ENCODE measurements at regions not wholly inside any gene's neighbourhood (a gene's known extent, or its start where the extent isn't known, plus 50 kb on each side); places are given as distances from the start of the nearest gene placed in this dataset.

- no peak for DNase-seq
- no peak for TF ChIP-seq CTCF (IDR thresholded peaks at IDR 0.05; ENCODE audit: partially characterized antibody, unreplicated experiment)
These were observed 77.1 kb upstream of the IRX1 start for GRCh38 chr5:3518576-3518975.

GRCh38 chr5:3518051-3518450 is 77.6 kb upstream of the IRX1 start:
- no peak overlapping the region for H3K4me3 Mint-ChIP-seq (ENCODE audit: unreplicated experiment)
- H3K4me1 Mint-ChIP-seq (ENCODE audit: low read depth, unreplicated experiment), result peaks cover 20% of the 10 kb centered on the region
- H3K36me3 Mint-ChIP-seq (ENCODE audit: unreplicated experiment), result no peaks in the 10 kb centered on the region

More at GRCh38 chr5:3518576-3518975, 77.1 kb upstream of the IRX1 start:
- Mint-ChIP-seq H3K4me3 (ENCODE audit: unreplicated experiment) (no peak overlapping the region), H3K27me3 (ENCODE audit: unreplicated experiment) (peaks cover 3% of the 10 kb centered on the region), H3K27ac (ENCODE audit: unreplicated experiment) (no peak overlapping the region), H3K9me3 (ENCODE audit: unreplicated experiment) (peaks cover 1% of the 10 kb centered on the region), H3K36me3 (ENCODE audit: unreplicated experiment) (no peaks in the 10 kb centered on the region), H3K4me1 (ENCODE audit: low read depth, unreplicated experiment) (peaks cover 15% of the 10 kb centered on the region)

GRCh38 chr5:3517348-3517747 is 78.3 kb upstream of the IRX1 start:
- Mint-ChIP-seq H3K9me3 (ENCODE audit: unreplicated experiment) (peaks cover 1% of the 10 kb centered on the region), H3K4me1 (ENCODE audit: low read depth, unreplicated experiment) (peaks cover 27% of the 10 kb centered on the region), H3K4me3 (ENCODE audit: unreplicated experiment) (no peak overlapping the region), H3K27ac (ENCODE audit: unreplicated experiment) (no peak overlapping the region), H3K36me3 (ENCODE audit: unreplicated experiment) (no peaks in the 10 kb centered on the region), H3K27me3 (ENCODE audit: unreplicated experiment) (peaks cover 3% of the 10 kb centered on the region)
- no peak for TF ChIP-seq CTCF (IDR thresholded peaks at IDR 0.05; ENCODE audit: partially characterized antibody, unreplicated experiment)
- no peak for DNase-seq

More at GRCh38 chr5:3518051-3518450, 77.6 kb upstream of the IRX1 start:
- H3K27me3 Mint-ChIP-seq (ENCODE audit: unreplicated experiment), result peaks cover 3% of the 10 kb centered on the region
- DNase-seq, result no peak
- H3K9me3 Mint-ChIP-seq (ENCODE audit: unreplicated experiment), result peaks cover 1% of the 10 kb centered on the region
- H3K27ac Mint-ChIP-seq (ENCODE audit: unreplicated experiment), result no peak overlapping the region
- no peak for TF ChIP-seq CTCF (IDR thresholded peaks at IDR 0.05; ENCODE audit: partially characterized antibody, unreplicated experiment)

GRCh38 chr5:3512361-3513095 is 83.1 kb upstream of the IRX1 start:
- Mint-ChIP-seq H3K4me1 (ENCODE audit: low read depth, unreplicated experiment) (peaks cover 33% of the 10 kb centered on the region), H3K36me3 (ENCODE audit: unreplicated experiment) (peaks cover 11% of the 10 kb centered on the region), H3K9me3 (ENCODE audit: unreplicated experiment) (peaks cover 3% of the 10 kb centered on the region), H3K4me3 (ENCODE audit: unreplicated experiment) (peak overlapping the region; percentile 4), H3K27me3 (ENCODE audit: unreplicated experiment) (no peaks in the 10 kb centered on the region), H3K27ac (ENCODE audit: unreplicated experiment) (peak overlapping the region; percentile 38)
- no peak for TF ChIP-seq CTCF (IDR thresholded peaks at IDR 0.05; ENCODE audit: partially characterized antibody, unreplicated experiment)
- DNase-seq, result no peak

GRCh38 chr5:3511934-3512333 is 83.7 kb upstream of the IRX1 start:
- H3K9me3 Mint-ChIP-seq (ENCODE audit: unreplicated experiment), result peaks cover 3% of the 10 kb centered on the region
- no peak for TF ChIP-seq CTCF (IDR thresholded peaks at IDR 0.05; ENCODE audit: partially characterized antibody, unreplicated experiment)
- H3K4me1 Mint-ChIP-seq (ENCODE audit: low read depth, unreplicated experiment), result peaks cover 30% of the 10 kb centered on the region
- no peak for DNase-seq
- no peaks in the 10 kb centered on the region for H3K27me3 Mint-ChIP-seq (ENCODE audit: unreplicated experiment)
- H3K27ac Mint-ChIP-seq (ENCODE audit: unreplicated experiment), result no peak overlapping the region
- H3K4me3 Mint-ChIP-seq (ENCODE audit: unreplicated experiment), result no peak overlapping the region
- peaks cover 11% of the 10 kb centered on the region for H3K36me3 Mint-ChIP-seq (ENCODE audit: unreplicated experiment)

Data from glutamatergic neuron (in vitro differentiated cells).